ENCODE measurements at regions not wholly inside any gene's neighbourhood (a gene's known extent, or its start where the extent isn't known, plus 50 kb on each side); places are given as distances from the start of the nearest gene placed in this dataset.

DNA sequence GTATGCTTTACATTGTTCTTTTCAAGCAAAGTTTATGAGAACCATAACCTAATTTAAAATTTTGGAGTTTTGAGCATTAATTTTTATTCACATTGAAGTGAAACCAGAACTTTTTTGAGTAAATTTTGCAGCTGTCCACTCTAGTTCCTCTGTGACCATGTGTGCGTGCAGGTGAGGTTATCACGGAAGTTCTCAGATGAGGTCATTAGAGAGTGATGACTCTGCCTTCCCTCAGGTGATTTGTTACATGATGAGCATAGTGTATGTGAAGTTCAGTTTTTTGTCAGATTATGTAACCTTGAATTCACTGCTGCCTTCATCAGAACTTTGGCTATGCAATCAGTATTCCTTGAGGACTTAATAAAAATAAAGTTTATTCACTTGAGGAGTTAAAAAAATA lies 828.2 kb downstream of the ADGRL2 start:
- no peak for TF ChIP-seq POLR2A (IDR thresholded peaks at IDR 0.05)
- TF ChIP-seq, protein P1, sequence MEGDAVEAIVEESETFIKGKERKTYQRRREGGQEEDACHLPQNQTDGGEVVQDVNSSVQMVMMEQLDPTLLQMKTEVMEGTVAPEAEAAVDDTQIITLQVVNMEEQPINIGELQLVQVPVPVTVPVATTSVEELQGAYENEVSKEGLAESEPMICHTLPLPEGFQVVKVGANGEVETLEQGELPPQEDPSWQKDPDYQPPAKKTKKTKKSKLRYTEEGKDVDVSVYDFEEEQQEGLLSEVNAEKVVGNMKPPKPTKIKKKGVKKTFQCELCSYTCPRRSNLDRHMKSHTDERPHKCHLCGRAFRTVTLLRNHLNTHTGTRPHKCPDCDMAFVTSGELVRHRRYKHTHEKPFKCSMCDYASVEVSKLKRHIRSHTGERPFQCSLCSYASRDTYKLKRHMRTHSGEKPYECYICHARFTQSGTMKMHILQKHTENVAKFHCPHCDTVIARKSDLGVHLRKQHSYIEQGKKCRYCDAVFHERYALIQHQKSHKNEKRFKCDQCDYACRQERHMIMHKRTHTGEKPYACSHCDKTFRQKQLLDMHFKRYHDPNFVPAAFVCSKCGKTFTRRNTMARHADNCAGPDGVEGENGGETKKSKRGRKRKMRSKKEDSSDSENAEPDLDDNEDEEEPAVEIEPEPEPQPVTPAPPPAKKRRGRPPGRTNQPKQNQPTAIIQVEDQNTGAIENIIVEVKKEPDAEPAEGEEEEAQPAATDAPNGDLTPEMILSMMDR (IDR thresholded peaks at IDR 0.05), result no peak
